Urothelium cell line (cell line): ENCODE measurements at regions not wholly inside any gene's neighbourhood (a gene's known extent, or its start where the extent isn't known, plus 50 kb on each side); places are given as distances from the start of the nearest gene placed in this dataset.
A peak's percentile ranks its signal among the peaks of the same experiment; 100 is the strongest.
"Not testable (repeated sequence)": the region's sequence is repeated elsewhere in the genome, so short reads cannot be mapped to it uniquely, and the experiment has no call there.

Experiments used
- DNase-seq: peaks from one replicate; pipeline ENCODE4 v3.0.0; 2011; ENCODE audit warnings: low spot score, mixed read lengths
- FAIRE-seq: peaks from 2 replicates; lab custom pipeline; 2011; peaks lifted over from hg19 to GRCh38; lab: Jason Lieb, UNC

- FAIRE-seq (no peak), DNase-seq (no peak)
Measured at GRCh38 chr2:18055290-18055689, 176.8 kb downstream of the KCNS3 start.

DNA sequence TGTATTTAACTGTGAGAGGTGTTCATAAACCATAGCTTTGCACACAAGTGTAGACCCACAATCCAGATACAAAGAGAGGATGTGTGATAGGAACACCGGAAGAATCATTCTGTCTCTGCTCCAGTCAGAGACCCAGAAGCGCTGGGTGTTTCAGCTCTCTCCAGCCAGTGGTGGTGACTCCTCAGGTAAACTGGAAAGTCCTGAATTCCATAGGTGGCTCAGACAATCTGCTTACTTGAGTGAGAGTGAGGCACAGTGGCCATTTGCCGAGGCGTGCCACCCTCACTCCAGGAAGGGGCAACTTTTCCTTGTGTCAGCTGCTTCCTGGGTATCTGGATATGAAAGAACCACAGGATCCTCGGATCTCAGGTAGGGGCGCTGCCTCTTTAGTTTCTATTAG is 171.5 kb downstream of the KCNS3 start:
- DNase-seq (no peak), FAIRE-seq (no peak)

DNA sequence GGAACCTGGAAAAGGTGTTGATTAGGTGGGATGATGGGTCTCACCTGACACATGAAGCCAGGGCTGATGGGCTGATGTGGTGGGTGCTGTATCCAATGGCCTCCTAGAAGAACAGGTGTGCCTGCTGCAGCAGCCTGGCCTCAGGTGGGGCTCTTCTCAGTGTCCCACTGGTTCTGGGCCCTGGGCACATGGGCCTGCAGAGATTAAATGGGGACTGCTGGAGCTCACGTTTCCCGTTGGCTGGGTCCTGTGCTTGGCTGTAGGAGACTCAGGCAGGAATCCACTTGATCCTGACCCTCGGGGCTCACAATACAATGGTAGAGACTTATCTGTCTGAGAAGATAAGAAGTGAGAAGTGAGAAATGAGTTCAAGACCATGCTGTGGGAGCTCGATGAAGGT is 170.9 kb downstream of the KCNS3 start:
- DNase-seq: no peak
- FAIRE-seq: no peak

- no peak for FAIRE-seq
- peak; percentile 75 for DNase-seq
Measured at GRCh38 chr2:18047896-18048657, 169.6 kb downstream of the KCNS3 start.

DNA sequence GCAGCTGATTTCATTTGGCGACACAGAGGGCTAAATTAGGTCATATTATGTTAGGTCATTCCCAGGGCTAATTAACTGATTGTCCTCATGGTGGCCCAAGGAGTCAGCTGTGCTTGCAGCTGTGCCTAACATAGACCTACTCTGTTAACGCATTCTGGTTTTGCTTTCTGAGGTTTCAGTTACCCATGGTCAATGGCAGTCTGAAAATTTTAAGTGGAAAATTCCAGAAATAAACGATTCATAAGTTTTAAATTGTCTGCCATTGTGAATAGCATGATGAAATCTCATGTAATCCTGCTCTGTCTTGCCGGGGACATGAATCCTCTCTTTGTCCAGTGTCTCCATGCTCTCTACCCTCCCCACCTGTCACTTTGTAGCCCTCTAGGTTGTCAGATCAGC is 168.7 kb downstream of the KCNS3 start:
- FAIRE-seq (no peak), DNase-seq (no peak)

GRCh38 chr2:18046558-18047212 is 168.2 kb downstream of the KCNS3 start:
- DNase-seq (peak; percentile 21), FAIRE-seq (no peak)

GRCh38 chr2:18046017-18046416 is 167.6 kb downstream of the KCNS3 start:
- FAIRE-seq (no peak), DNase-seq (no peak)

DNA sequence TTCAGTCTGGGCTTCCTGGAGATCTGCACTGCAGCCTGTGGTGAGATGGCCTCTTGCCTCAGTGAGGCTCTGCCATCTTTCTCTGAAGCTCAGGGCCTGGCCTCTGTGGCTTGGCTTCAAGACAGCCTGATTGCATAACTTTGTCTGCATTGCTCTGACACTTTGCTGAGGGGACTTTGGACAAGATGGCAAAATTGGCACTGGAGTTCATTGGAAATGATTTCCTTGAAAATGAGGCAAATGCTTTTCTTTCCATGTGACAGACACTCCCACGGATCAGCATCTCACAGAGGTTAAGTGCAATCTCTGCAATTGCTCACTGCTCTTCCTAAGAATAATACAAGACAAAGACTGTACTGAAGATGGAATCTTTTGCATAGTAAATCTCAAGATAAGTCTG is 166.8 kb downstream of the KCNS3 start:
- DNase-seq: no peak
- no peak for FAIRE-seq

- not testable (repeated sequence) for DNase-seq, FAIRE-seq
Measured at GRCh38 chr2:18017381-18017780, 138.9 kb downstream of the KCNS3 start.

DNA sequence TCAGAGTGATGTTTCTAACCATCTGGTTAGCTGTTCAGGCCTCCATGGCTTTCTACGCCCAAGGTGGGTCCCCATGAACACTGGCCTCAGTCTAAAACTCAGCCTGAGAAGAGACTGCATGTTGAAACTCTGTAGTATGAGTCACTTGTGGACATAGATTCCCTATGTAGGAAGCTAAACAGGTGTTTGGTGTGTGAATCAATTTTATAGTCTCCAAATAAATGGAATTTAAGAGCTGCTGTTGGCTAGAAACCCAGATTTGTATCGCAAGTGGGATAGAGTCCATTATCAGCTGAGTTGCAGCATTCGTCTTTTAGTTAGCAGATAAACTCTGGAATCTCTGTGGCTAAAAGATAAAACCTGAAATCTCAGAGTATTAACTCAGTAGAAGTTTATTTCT is 131.4 kb downstream of the KCNS3 start:
- FAIRE-seq: no peak
- no peak for DNase-seq

GRCh38 chr2:18005411-18005810 is 126.9 kb downstream of the KCNS3 start:
- FAIRE-seq: no peak
- no peak for DNase-seq

- FAIRE-seq: no peak
- no peak for DNase-seq
Measured at GRCh38 chr2:18001671-18002070, 123.2 kb downstream of the KCNS3 start.

GRCh38 chr2:17996978-17997377 is 118.5 kb downstream of the KCNS3 start:
- FAIRE-seq: no peak
- no peak for DNase-seq

DNA sequence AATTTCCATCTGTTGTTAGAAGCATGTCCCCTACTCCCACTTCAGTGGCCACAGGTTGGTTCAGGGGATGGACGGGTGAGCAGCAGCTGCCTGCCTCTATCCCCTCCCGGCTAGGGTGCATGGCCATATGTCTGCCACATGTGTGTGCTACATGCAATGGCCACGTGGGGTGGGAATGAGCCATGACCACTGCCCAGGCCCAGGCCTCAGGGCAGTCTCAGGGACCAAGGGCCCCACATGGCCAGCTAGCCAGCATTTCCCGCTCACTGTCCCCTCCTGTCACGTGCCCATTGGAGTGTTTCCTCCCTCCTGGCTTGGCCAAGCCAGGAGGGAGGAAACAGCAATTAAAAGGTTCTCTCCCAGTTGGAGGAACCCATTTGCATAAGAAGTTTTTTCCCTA is 117.1 kb downstream of the KCNS3 start:
- DNase-seq (no peak), FAIRE-seq (peak; percentile 86)
